GM23338 (cell line): ENCODE measurements at regions not wholly inside any gene's neighbourhood (a gene's known extent, or its start where the extent isn't known, plus 50 kb on each side); places are given as distances from the start of the nearest gene placed in this dataset.

Experiments
- ATAC-seq: fragments of 200-7000 bp; cut with Tn5 transposase; 3 replicates; pipeline ENCODE4 v1.9.1; 2020
- DNase-seq: peaks from one replicate; pipeline ENCODE4 v3.0.0-alpha.2; 2015; ENCODE audit warnings: low spot score
- H2AFZ ChIP-seq: fragments of 200-600 bp; sonication (generic); 2 replicates; pipeline ENCODE4 v1.8.0; 2016; ENCODE audit warnings: antibody characterized with exemption, mild to moderate bottlenecking, moderate library complexity
- H3F3A ChIP-seq: fragments of 200-600 bp; sonication (generic); replicated peaks from 2 replicates; pipeline ENCODE4 v1.8.0; 2017; ENCODE audit warnings: antibody characterized with exemption, mixed run types, low read depth
- H3K27ac ChIP-seq: fragments of 200-600 bp; sonication (generic); 2 replicates; pipeline ENCODE4 v1.6.1; 2016; ENCODE audit warnings: low read depth
- H3K27me3 ChIP-seq: fragments of 200-600 bp; sonication (generic); 2 replicates; pipeline ENCODE4 v1.8.0; 2016; ENCODE audit warnings: mild to moderate bottlenecking, mixed run types, moderate library complexity; ENCODE audit not compliant: insufficient read depth
- H3K36me3 ChIP-seq: fragments of 200-600 bp; sonication (generic); 2 replicates; pipeline ENCODE4 v1.8.0; 2016; ENCODE audit warnings: mild to moderate bottlenecking; ENCODE audit not compliant: insufficient read depth
- H3K4me1 ChIP-seq: fragments of 200-600 bp; sonication (generic); 2 replicates; pipeline ENCODE4 v1.8.0; 2016; ENCODE audit warnings: mild to moderate bottlenecking, moderate library complexity; ENCODE audit not compliant: insufficient read depth
- H3K4me2 ChIP-seq: fragments of 200-600 bp; sonication (generic); 2 replicates; pipeline ENCODE4 v1.7.1; 2017; ENCODE audit warnings: mixed run types
- H3K4me3 ChIP-seq: fragments of 200-600 bp; sonication (generic); 2 replicates; pipeline ENCODE4 v1.6.1; 2016; ENCODE audit warnings: mixed run types
- H3K79me2 ChIP-seq: fragments of 200-600 bp; sonication (generic); replicated peaks from 2 replicates; pipeline ENCODE4 v1.8.0; 2017; ENCODE audit warnings: mild to moderate bottlenecking; ENCODE audit not compliant: insufficient read depth
- H3K9me2 ChIP-seq: fragments of 200-600 bp; sonication (generic); 2 replicates; pipeline ENCODE4 v1.8.0; 2017; ENCODE audit not compliant: insufficient read depth
- H4K20me1 ChIP-seq: fragments of 200-600 bp; sonication (generic); replicated peaks from 2 replicates; pipeline ENCODE4 v1.8.0; 2017; ENCODE audit warnings: mild to moderate bottlenecking; ENCODE audit not compliant: insufficient read depth
- H3K27ac Mint-ChIP-seq: 2 replicates; pipeline ENCODE4 v1.8.0; 2020; ENCODE audit warnings: inconsistent platforms, mild to moderate bottlenecking, moderate library complexity, mixed read lengths
- H3K27me3 Mint-ChIP-seq: 3 replicates; pipeline ENCODE4 v1.8.0; 2022; ENCODE audit warnings: low read depth, mild to moderate bottlenecking, moderate library complexity, mixed read lengths, inconsistent platforms; ENCODE audit not compliant: insufficient read depth, poor library complexity
- H3K36me3 Mint-ChIP-seq: 3 replicates; pipeline ENCODE4 v1.8.0; 2021; ENCODE audit warnings: low read depth, mild to moderate bottlenecking, inconsistent platforms, moderate library complexity, mixed read lengths
- H3K4me1 Mint-ChIP-seq: 3 replicates; pipeline ENCODE4 v1.8.0; 2020; ENCODE audit warnings: mild to moderate bottlenecking, inconsistent platforms, mixed read lengths
- H3K4me3 Mint-ChIP-seq: 3 replicates; pipeline ENCODE4 v1.8.0; 2021; ENCODE audit warnings: moderate library complexity, mild to moderate bottlenecking, inconsistent platforms, mixed read lengths
- H3K9me3 Mint-ChIP-seq: 3 replicates; pipeline ENCODE4 v1.8.0; 2020; ENCODE audit warnings: moderate library complexity, mild to moderate bottlenecking, inconsistent platforms, mixed read lengths
- CREB1 ChIP-seq: fragments of 250-450 bp; sonication (Bioruptor Pico); IDR thresholded peaks from 2 replicates; pipeline ENCODE4 v1.5.0; 2020; ENCODE audit warnings: low read depth, mild to moderate bottlenecking, moderate library complexity
- CTCF ChIP-seq, 2 experiments: fragments of 200-600 bp in 1 of 2; sonication (generic) in 1 of 2; conservative IDR thresholded peaks; 2 replicates each; pipeline versions ENCODE4 v1.5.1 to v1.6.1; 2016 to 2017; ENCODE audit warnings: antibody characterized with exemption in 2 of 2, low read depth in 2 of 2, mild to moderate bottlenecking in 2 of 2, moderate library complexity in 1 of 2
- EZH2 ChIP-seq: fragments of 200-600 bp; sonication (generic); IDR thresholded peaks from one replicate; pipeline ENCODE4 v1.8.0; 2017; ENCODE audit warnings: antibody characterized with exemption, mild to moderate bottlenecking, low read depth; ENCODE audit not compliant: unreplicated experiment
- EZH2phosphoT487 ChIP-seq: fragments of 200-600 bp; sonication (generic); IDR thresholded peaks from one replicate; pipeline ENCODE4 v1.8.1; 2018; ENCODE audit warnings: antibody characterized with exemption; ENCODE audit not compliant: unreplicated experiment
- JUNB ChIP-seq: IDR thresholded peaks from one replicate; pipeline ENCODE4 v1.6.1; 2016; ENCODE audit warnings: antibody characterized with exemption; ENCODE audit not compliant: unreplicated experiment
- REST ChIP-seq: IDR thresholded peaks from one replicate; pipeline ENCODE4 v1.6.1; 2018; ENCODE audit warnings: antibody characterized with exemption; ENCODE audit not compliant: unreplicated experiment
- STAT1 ChIP-seq: IDR thresholded peaks from one replicate; pipeline ENCODE4 v1.6.1; 2016; ENCODE audit warnings: antibody characterized with exemption; ENCODE audit not compliant: unreplicated experiment

- H3K4me3 ChIP-seq, result no peak overlapping the region
- ATAC-seq (no peak), DNase-seq (no peak)
- peaks cover 11% of the 10 kb centered on the region for H3K9me2 ChIP-seq
- Mint-ChIP-seq H3K36me3 (no peaks in the 10 kb centered on the region), H3K9me3 (peaks cover 4% of the 10 kb centered on the region; the same call in 1 of the 3 replicates), H3K27ac (no peak overlapping the region), H3K27me3 (no peaks in the 10 kb centered on the region), H3K4me3 (no peak overlapping the region), H3K4me1 (peaks cover 11% of the 10 kb centered on the region; the same call in 2 of the 3 replicates)
- no peak overlapping the region for H3K4me2 ChIP-seq
- peaks cover 11% of the 10 kb centered on the region for H3K4me1 ChIP-seq
- H4K20me1 ChIP-seq, result no peaks in the 10 kb centered on the region
- no peak overlapping the region for H3K27ac ChIP-seq
- no peaks in the 10 kb centered on the region for H3K27me3 ChIP-seq
- peaks cover 6% of the 10 kb centered on the region; the same call in 1 of the 2 replicates for H3K36me3 ChIP-seq
- no peak for TF ChIP-seq EZH2phosphoT487
- TF ChIP-seq REST, result no peak
- TF ChIP-seq CREB1 (CRISPR knock-in tag), result no peak
- no peak for TF ChIP-seq CTCF (conservative IDR thresholded peaks at IDR 0.05; ENCODE audit: low read depth in 2 of 2)
- peak overlapping the region; percentile 20; the same call in 1 of the 2 replicates for H2AFZ ChIP-seq
- H3K79me2 ChIP-seq, result no peaks in the 10 kb centered on the region
- H3F3A ChIP-seq, result no peaks in the 10 kb centered on the region
Measured at GRCh38 chr1:218617986-218618385, 272.9 kb downstream of the TGFB2 start.

- Mint-ChIP-seq H3K9me3 (no peaks in the 10 kb centered on the region), H3K27ac (no peak overlapping the region), H3K4me3 (no peak overlapping the region), H3K36me3 (no peaks in the 10 kb centered on the region), H3K4me1 (no peaks in the 10 kb centered on the region), H3K27me3 (no peaks in the 10 kb centered on the region)
- Histone ChIP-seq H3K36me3 (no peaks in the 10 kb centered on the region), H3K9me2 (no peaks in the 10 kb centered on the region), H3F3A (no peaks in the 10 kb centered on the region), H3K4me1 (no peaks in the 10 kb centered on the region), H3K79me2 (no peaks in the 10 kb centered on the region), H3K4me2 (no peak overlapping the region), H3K4me3 (no peak overlapping the region), H4K20me1 (no peaks in the 10 kb centered on the region; the same call in 1 of the 2 replicates), H2AFZ (no peak overlapping the region), H3K27ac (no peak overlapping the region), H3K27me3 (no peaks in the 10 kb centered on the region)
- ATAC-seq (no peak), DNase-seq (no peak)
- TF ChIP-seq STAT1 (no peak), EZH2 (no peak), JUNB (no peak), REST (no peak), EZH2phosphoT487 (no peak)
Measured at GRCh38 chr1:218620956-218621355, 275.8 kb downstream of the TGFB2 start.
